ENCODE measurements at regions not wholly inside any gene's neighbourhood (a gene's known extent, or its start where the extent isn't known, plus 50 kb on each side); places are given as distances from the start of the nearest gene placed in this dataset.

DNA sequence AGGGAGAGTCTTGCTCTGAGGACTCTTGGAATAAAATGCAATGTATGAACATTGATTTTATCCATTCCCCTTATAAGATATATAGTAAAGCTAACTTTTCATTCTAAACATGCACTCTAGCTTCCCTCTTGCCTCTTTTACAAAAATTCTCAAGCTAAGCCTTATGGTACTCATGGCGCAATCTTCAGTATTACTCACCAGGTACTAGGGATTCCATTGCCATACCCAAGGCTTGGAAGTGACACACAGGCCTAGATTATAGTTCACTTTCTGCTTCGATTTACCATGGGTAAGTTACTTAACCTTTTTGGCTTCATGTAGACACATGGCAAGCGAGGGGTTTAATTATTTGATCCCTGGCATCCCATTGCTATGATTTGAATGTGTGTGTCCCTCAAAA is 331.5 kb downstream of the LRIG3 start:
- TF ChIP-seq, protein P1, sequence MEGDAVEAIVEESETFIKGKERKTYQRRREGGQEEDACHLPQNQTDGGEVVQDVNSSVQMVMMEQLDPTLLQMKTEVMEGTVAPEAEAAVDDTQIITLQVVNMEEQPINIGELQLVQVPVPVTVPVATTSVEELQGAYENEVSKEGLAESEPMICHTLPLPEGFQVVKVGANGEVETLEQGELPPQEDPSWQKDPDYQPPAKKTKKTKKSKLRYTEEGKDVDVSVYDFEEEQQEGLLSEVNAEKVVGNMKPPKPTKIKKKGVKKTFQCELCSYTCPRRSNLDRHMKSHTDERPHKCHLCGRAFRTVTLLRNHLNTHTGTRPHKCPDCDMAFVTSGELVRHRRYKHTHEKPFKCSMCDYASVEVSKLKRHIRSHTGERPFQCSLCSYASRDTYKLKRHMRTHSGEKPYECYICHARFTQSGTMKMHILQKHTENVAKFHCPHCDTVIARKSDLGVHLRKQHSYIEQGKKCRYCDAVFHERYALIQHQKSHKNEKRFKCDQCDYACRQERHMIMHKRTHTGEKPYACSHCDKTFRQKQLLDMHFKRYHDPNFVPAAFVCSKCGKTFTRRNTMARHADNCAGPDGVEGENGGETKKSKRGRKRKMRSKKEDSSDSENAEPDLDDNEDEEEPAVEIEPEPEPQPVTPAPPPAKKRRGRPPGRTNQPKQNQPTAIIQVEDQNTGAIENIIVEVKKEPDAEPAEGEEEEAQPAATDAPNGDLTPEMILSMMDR (IDR thresholded peaks at IDR 0.05): no peak
- TF ChIP-seq ZFX (IDR thresholded peaks at IDR 0.05; ENCODE audit: borderline replicate concordance): no peak
